ENCODE measurements at regions not wholly inside any gene's neighbourhood (a gene's known extent, or its start where the extent isn't known, plus 50 kb on each side); places are given as distances from the start of the nearest gene placed in this dataset.

DNA sequence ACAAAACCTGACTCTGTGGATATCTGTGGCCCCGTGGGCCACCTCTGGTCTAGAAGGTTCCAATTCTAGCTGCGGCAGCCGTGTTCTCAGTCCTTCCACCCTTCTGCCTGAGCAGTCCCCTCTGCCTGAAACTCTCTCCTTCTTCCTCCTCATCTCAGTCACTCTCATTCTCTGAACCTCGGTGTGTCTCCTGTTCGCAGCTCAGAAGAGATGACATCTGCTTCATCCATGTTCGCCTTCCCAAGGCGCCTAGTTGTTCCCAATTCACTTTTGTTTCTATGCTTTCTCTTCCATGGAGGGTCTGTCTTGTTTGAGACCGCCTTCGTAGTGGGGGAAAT, 95.5 kb downstream of the CEBPB start:
- TF ChIP-seq POLR2AphosphoS5 (IDR thresholded peaks at IDR 0.05) (no peak), CTCF (IDR thresholded peaks at IDR 0.05) (no peak), EP300 (IDR thresholded peaks at IDR 0.05) (no peak), POLR2A (IDR thresholded peaks at IDR 0.05; ENCODE audit: low read depth) (no peak)

All from esophagus muscularis mucosa (tissue), 4 donors.